ENCODE measurements at regions not wholly inside any gene's neighbourhood (a gene's known extent, or its start where the extent isn't known, plus 50 kb on each side); places are given as distances from the start of the nearest gene placed in this dataset.
"Not testable (repeated sequence)": the region's sequence is repeated elsewhere in the genome, so short reads cannot be mapped to it uniquely, and the experiment has no call there.

DNA sequence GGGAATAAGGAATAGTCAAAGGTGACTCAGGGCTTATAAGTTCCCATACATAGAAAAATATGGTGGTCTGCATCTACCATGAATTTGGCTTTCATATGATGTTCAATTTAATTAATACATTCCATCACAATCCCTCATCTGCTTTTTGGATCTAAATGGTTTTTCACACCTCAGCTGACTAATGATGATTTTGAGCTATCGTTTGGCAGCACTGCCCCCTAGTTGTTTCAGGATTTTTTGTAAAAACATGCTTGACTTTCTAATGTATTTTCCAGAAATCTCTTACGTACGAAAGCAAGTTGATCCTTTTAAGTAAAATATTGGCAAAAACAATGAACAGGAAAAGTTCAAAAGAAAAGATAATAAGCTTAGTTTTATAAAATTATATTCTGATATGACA lies 408.6 kb upstream of the ADGRB3 start:
- DNase-seq (ENCODE audit: extremely low spot score): no peak
- ChIA-PET CTCF (interaction anchor here (0.6 kb wide), 1 partner anchor 1564 kb away, joined by 3 read pairs; no protein-coding TSS in a partner anchor), POLR2A (no interaction called here)
- no peak for TF ChIP-seq NFRKB (IDR thresholded peaks at IDR 0.05)
- no peak for TF ChIP-seq ELF4 (IDR thresholded peaks at IDR 0.05)
- no peak for TF ChIP-seq LEF1 (IDR thresholded peaks at IDR 0.05; ENCODE audit: borderline replicate concordance)

DNA sequence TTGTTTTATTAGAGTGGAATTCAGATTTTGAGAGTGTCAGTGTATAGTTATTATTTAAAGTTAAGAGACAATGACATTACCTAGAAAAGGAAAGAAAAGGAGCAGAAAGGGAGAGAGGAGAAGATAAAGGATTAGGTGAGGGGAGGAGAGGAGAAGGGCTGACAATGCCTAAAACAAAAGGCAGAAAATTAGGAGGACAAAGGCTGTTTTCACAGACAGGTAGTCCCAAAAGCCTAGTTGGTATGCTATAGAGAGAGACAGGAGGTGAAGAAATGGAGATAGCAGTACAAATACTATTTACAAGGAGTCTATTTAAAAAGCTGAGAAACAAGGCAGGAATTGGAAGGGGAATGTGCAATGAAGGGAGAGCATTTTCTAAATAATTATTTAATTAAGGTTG lies 409.4 kb upstream of the ADGRB3 start:
- TF ChIP-seq ZNF384 (IDR thresholded peaks at IDR 0.05) (no peak), SUZ12 (IDR thresholded peaks at IDR 0.05) (no peak), ELF4 (IDR thresholded peaks at IDR 0.05) (no peak), TARDBP (IDR thresholded peaks at IDR 0.05) (no peak), LEF1 (IDR thresholded peaks at IDR 0.05; ENCODE audit: borderline replicate concordance) (no peak), L3MBTL2 (conservative IDR thresholded peaks at IDR 0.05) (no peak), BHLHE40 (IDR thresholded peaks at IDR 0.05; ENCODE audit: borderline replicate concordance) (no peak), HDGF (IDR thresholded peaks at IDR 0.05; ENCODE audit: borderline replicate concordance) (no peak), ARNT (IDR thresholded peaks at IDR 0.05) (no peak), FOXK2 (IDR thresholded peaks at IDR 0.05) (no peak), CTBP1 (IDR thresholded peaks at IDR 0.05; ENCODE audit: borderline replicate concordance) (no peak), NFRKB (IDR thresholded peaks at IDR 0.05) (no peak), FOXM1 (IDR thresholded peaks at IDR 0.05; ENCODE audit: borderline replicate concordance) (no peak), FOXA1 (IDR thresholded peaks at IDR 0.05) (no peak), SP1 (IDR thresholded peaks at IDR 0.05) (no peak)
- TF ChIP-seq, protein P1, sequence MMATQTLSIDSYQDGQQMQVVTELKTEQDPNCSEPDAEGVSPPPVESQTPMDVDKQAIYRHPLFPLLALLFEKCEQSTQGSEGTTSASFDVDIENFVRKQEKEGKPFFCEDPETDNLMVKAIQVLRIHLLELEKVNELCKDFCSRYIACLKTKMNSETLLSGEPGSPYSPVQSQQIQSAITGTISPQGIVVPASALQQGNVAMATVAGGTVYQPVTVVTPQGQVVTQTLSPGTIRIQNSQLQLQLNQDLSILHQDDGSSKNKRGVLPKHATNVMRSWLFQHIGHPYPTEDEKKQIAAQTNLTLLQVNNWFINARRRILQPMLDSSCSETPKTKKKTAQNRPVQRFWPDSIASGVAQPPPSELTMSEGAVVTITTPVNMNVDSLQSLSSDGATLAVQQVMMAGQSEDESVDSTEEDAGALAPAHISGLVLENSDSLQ (IDR thresholded peaks at IDR 0.05): no peak
- ChIA-PET POLR2A (no interaction called here), CTCF (no interaction called here)
- no peak for DNase-seq (ENCODE audit: extremely low spot score)

DNA sequence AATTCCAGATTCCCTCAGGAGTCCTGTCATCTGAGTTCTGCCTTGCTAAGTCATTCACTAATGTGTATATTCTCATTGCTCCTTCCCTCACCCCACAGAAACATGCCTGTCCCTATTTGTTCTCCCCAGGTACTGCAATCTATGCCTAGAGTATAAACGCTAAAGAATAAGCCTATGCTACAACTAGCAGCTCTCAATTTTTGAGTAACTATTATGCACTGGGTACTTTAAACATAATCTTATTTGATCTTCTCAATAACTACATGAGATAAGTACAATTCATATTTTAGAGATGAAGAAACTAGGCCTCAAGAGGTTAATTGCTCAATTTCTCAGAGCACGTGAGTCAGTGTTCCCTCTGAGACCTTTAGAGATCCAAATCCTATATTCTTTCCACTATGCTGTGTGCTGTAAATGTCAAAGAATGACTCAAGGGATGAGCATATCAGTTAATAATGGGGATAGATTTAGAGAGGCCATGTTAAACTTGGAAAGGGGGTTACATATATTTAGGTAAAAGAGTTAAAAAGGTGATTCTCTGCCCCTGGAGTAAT lies 423.8 kb upstream of the ADGRB3 start:
- TF ChIP-seq NFRKB (IDR thresholded peaks at IDR 0.05) (no peak), FOXK2 (IDR thresholded peaks at IDR 0.05) (no peak), FOXM1 (IDR thresholded peaks at IDR 0.05; ENCODE audit: borderline replicate concordance) (no peak)
- ChIA-PET CTCF (no interaction called here), POLR2A (no interaction called here)
- DNase-seq (ENCODE audit: extremely low spot score): no peak

DNA sequence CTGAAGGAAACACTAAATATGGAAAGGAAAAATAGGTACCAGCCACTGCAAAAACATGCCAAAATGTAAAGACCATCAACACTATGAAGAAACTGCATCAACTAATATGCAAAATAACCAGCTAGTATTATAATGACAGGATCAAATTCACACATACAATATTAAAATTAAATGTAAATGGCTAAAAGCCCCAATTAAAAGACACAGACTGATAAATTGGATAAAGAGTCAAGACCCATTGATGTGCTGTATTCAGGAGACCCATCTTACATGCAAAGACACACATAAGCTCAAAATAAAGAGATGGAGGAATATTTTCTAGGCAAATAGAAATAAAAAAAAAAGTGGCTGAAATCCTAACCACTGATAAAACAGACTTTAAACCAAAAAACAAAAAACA lies 427.5 kb upstream of the ADGRB3 start:
- POLR2A ChIA-PET; CTCF ChIA-PET; DNase-seq (ENCODE audit: extremely low spot score): not testable (repeated sequence)

DNA sequence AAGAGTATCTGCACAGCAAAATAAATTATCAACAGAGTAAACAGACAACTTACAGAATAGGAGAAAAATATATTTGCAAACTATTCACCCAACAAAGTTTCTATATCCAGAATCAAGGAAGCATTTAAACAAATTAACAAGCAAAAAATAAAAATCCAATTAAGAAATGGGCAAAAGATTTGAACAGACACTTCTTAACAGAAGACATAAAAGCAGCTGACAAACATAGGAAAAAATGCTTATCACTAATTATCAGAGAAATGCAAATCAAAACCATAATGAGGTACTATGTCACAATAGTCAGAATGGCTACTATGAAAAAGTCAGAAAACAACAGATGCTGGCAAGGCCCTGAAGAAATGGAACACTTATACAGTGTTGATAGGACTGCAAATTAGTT lies 434.2 kb upstream of the ADGRB3 start:
- TF ChIP-seq ARNT (IDR thresholded peaks at IDR 0.05) (no peak), L3MBTL2 (conservative IDR thresholded peaks at IDR 0.05) (no peak), ELF4 (IDR thresholded peaks at IDR 0.05) (no peak), FOXA1 (IDR thresholded peaks at IDR 0.05) (no peak)
- ChIA-PET POLR2A (no interaction called here), CTCF (interaction anchor here (0.9 kb wide), 1 partner anchor 10 kb away, joined by 3 read pairs; no protein-coding TSS in a partner anchor)
- no peak for DNase-seq (ENCODE audit: extremely low spot score)

DNA sequence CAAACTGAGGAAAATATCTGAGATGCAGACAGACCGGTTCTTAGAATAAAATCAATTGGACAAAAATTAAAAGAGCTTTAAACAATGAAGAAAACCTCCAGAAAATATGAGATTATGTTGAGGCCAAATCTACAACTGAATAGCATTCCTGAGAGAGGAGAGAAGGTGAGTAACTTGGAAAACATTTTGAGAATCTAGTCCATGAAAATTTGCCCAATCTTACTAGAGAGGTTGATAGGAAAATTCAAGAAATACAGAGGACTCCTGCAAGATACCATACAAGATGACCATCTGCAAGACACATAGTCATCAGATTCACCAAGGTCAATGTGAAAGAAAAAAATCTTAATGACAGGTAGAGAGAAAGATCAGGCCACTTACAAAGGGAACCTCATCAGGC lies 437.7 kb upstream of the ADGRB3 start:
- CTCF ChIA-PET: no interaction called here
- DNase-seq (ENCODE audit: extremely low spot score): no peak
- POLR2A ChIA-PET: no interaction called here
- no peak for TF ChIP-seq ZNF384 (IDR thresholded peaks at IDR 0.05)
- no peak for TF ChIP-seq NFRKB (IDR thresholded peaks at IDR 0.05)
- no peak for TF ChIP-seq SUZ12 (IDR thresholded peaks at IDR 0.05)
- no peak for TF ChIP-seq FOXM1 (IDR thresholded peaks at IDR 0.05; ENCODE audit: borderline replicate concordance)
- no peak for TF ChIP-seq ELF4 (IDR thresholded peaks at IDR 0.05)
- no peak for TF ChIP-seq SP1 (IDR thresholded peaks at IDR 0.05)
- TF ChIP-seq HDGF (IDR thresholded peaks at IDR 0.05; ENCODE audit: borderline replicate concordance): no peak
- TF ChIP-seq, protein P1 (IDR thresholded peaks at IDR 0.05): no peak
- no peak for TF ChIP-seq FOXK2 (IDR thresholded peaks at IDR 0.05)
- TF ChIP-seq TARDBP (IDR thresholded peaks at IDR 0.05): no peak

DNA sequence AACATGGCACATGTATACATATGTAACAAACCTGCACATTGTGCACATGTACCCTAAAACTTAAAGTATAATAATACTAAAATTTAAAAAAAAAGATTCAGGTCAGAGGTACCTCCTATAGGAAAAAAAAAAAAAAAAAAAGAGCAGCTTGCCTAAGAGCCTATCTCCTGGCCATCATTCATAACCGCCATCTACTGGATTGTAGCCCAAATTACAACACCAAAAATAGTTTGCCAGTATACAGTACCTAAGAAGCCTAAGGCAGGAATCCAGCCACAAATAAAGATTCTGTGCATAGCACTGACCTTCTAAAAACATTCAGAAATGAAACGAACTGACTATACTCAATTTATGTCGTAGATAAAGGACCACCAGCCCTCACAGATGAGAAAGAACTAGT lies 438.4 kb upstream of the ADGRB3 start:
- TF ChIP-seq ZNF384 (IDR thresholded peaks at IDR 0.05) (peak; percentile 83), FOXK2 (IDR thresholded peaks at IDR 0.05) (no peak)
- ChIA-PET POLR2A (interaction anchor here (0.6 kb wide), 1 partner anchor 1143 kb away, joined by 3 read pairs; no protein-coding TSS in a partner anchor), CTCF (no interaction called here)
- DNase-seq (ENCODE audit: extremely low spot score): peak; percentile 27

DNA sequence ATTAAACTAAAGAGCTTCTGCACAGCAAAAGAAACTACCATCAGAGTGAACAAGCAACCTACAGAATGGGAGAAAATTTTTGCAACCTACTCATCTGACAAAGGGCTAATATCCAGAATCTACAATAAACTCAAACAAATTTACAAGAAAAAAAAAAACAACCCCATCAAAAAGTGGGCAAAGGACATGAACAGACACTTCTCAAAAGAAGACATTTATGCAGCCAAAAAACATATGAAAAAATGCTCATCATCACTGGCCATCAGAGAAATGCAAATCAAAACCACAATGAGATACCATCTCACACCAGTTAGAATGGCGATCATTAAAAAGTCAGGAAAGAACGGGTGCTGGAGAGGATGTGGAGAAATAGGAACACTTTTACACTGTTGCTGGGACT lies 439.3 kb upstream of the ADGRB3 start:
- POLR2A ChIA-PET: not testable (repeated sequence)

More for the DNA sequence above, 439.3 kb upstream of the ADGRB3 start:
- CTCF ChIA-PET; DNase-seq (ENCODE audit: extremely low spot score): not testable (repeated sequence)
